Neural progenitor cell (in vitro differentiated cells): ENCODE measurements at regions not wholly inside any gene's neighbourhood (a gene's known extent, or its start where the extent isn't known, plus 50 kb on each side); places are given as distances from the start of the nearest gene placed in this dataset.

Experiments
- DNase-seq: peaks from one replicate; pipeline ENCODE4 v3.0.0-alpha.2; 2016; ENCODE audit warnings: low spot score
- H2AFZ ChIP-seq: fragments of 200-600 bp; sonication (generic); replicated peaks from 2 replicates; pipeline ENCODE4 v1.6.1; 2016; ENCODE audit warnings: antibody characterized with exemption
- H3F3A ChIP-seq: fragments of 200-600 bp; sonication (generic); 2 replicates; pipeline ENCODE4 v1.6.1; 2016; ENCODE audit warnings: antibody characterized with exemption, low read depth
- H3K27ac ChIP-seq: fragments of 200-600 bp; sonication (generic); 2 replicates; pipeline ENCODE4 v1.5.1; 2016; ENCODE audit warnings: mild to moderate bottlenecking
- H3K27me3 ChIP-seq: fragments of 200-600 bp; sonication (generic); 2 replicates; pipeline ENCODE4 v1.6.1; 2016; ENCODE audit warnings: mild to moderate bottlenecking, moderate library complexity
- H3K36me3 ChIP-seq: fragments of 200-600 bp; sonication (generic); 2 replicates; pipeline ENCODE4 v1.5.1; 2016
- H3K4me1 ChIP-seq: fragments of 200-600 bp; sonication (generic); 2 replicates; pipeline ENCODE4 v1.6.1; 2016; ENCODE audit warnings: mixed run types
- H3K4me2 ChIP-seq: fragments of 200-600 bp; sonication (generic); 2 replicates; pipeline ENCODE4 v1.6.1; 2016
- H3K4me3 ChIP-seq: fragments of 200-600 bp; sonication (generic); 2 replicates; pipeline ENCODE4 v1.5.1; 2016
- H3K79me2 ChIP-seq: fragments of 200-600 bp; sonication (generic); 2 replicates; pipeline ENCODE4 v1.6.1; 2016; ENCODE audit warnings: low read depth
- H3K9ac ChIP-seq: fragments of 200-600 bp; sonication (generic); 2 replicates; pipeline ENCODE4 v1.6.1; 2016
- H3K9me3 ChIP-seq: fragments of 200-600 bp; sonication (generic); 2 replicates; pipeline ENCODE4 v1.5.1; 2016; ENCODE audit warnings: low read depth
- H4K20me1 ChIP-seq: fragments of 200-600 bp; sonication (generic); 2 replicates; pipeline ENCODE4 v1.6.1; 2016; ENCODE audit warnings: low read depth
- H3K27ac Mint-ChIP-seq: 3 replicates; pipeline ENCODE4 v1.8.0; 2021; ENCODE audit warnings: mixed read lengths
- H3K27me3 Mint-ChIP-seq: 2 replicates; pipeline ENCODE4 v1.8.0; 2022; ENCODE audit warnings: low read depth, mild to moderate bottlenecking, inconsistent platforms, moderate library complexity, mixed read lengths; ENCODE audit not compliant: insufficient read depth
- H3K36me3 Mint-ChIP-seq: 3 replicates; pipeline ENCODE4 v1.8.0; 2021; ENCODE audit warnings: mixed read lengths
- H3K4me1 Mint-ChIP-seq: 3 replicates; pipeline ENCODE4 v1.8.0; 2021; ENCODE audit warnings: mixed read lengths
- H3K4me3 Mint-ChIP-seq: 3 replicates; pipeline ENCODE4 v1.8.0; 2021; ENCODE audit warnings: mild to moderate bottlenecking, moderate library complexity, mixed read lengths
- H3K9me3 Mint-ChIP-seq: 3 replicates; pipeline ENCODE4 v1.8.0; 2020; ENCODE audit warnings: mixed read lengths
- CTCF ChIP-seq: fragments of 200-600 bp; sonication (generic); IDR thresholded peaks from 2 replicates; pipeline ENCODE4 v1.5.1; 2017; ENCODE audit warnings: antibody characterized with exemption, mild to moderate bottlenecking
- EZH2 ChIP-seq: fragments of 200-600 bp; sonication (generic); IDR thresholded peaks from 2 replicates; pipeline ENCODE4 v1.6.1; 2017; ENCODE audit warnings: antibody characterized with exemption, mild to moderate bottlenecking, moderate library complexity
- EZH2phosphoT487 ChIP-seq: fragments of 200-600 bp; sonication (generic); IDR thresholded peaks from 2 replicates; pipeline ENCODE4 v1.6.1; 2017; ENCODE audit warnings: antibody characterized with exemption

DNA sequence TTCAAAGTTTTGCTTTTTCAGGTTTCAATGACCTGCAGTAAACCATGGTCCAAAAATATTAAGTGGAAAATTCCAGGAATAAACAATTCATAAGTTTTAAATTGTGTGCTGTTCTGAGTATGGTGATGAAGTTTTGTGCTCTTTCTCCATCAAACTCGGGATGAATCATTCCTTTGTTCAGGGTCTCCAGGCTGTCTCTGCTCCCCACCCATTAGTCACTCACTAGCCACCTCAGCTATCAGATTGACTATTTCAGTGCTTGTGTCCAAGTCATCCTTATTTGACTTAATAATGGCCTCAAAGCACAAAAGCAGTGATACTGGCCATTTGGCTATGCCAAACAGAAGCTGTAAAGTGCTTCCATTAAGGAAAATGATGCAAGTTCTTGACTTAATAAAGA, 1140.4 kb downstream of the EFNB2 start:
- Histone ChIP-seq H3K79me2 (no peaks in the 10 kb centered on the region), H3K9me3 (no peaks in the 10 kb centered on the region), H3K27ac (no peak overlapping the region), H3K9ac (no peak overlapping the region), H3K36me3 (no peaks in the 10 kb centered on the region), H3K4me2 (no peak overlapping the region), H3K27me3 (no peaks in the 10 kb centered on the region), H3K4me1 (no peaks in the 10 kb centered on the region), H3F3A (no peaks in the 10 kb centered on the region), H2AFZ (no peak overlapping the region), H4K20me1 (no peaks in the 10 kb centered on the region), H3K4me3 (no peak overlapping the region)
- Mint-ChIP-seq H3K4me3 (no peak overlapping the region), H3K9me3 (peaks cover 8% of the 10 kb centered on the region), H3K4me1 (no peaks in the 10 kb centered on the region), H3K36me3 (peaks cover 2% of the 10 kb centered on the region), H3K27me3 (peaks cover 3% of the 10 kb centered on the region), H3K27ac (no peak overlapping the region)
- TF ChIP-seq CTCF = no peak
- TF ChIP-seq EZH2phosphoT487 = no peak
- TF ChIP-seq EZH2 = no peak
- DNase-seq = no peak

DNA sequence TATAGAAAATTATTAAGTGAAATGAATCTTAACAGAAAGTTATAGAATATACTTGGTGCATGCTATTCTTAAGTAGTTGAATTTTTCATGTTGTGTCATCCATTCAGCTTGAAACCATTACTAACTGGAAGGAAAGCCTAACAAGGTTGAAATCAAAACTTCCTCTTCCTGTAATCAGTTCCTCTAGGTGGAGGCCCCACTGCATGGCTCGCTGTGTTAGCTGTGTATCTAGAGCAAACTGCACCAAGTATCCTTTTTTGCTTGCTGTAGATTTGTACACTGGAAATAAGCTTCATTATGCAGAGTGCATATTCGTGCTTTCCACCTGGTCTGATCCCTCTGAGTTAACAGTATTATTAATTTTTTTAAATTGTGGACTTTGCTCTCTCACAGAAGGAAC, 1146.1 kb downstream of the EFNB2 start:
- Mint-ChIP-seq H3K4me1 (no peaks in the 10 kb centered on the region), H3K36me3 (no peaks in the 10 kb centered on the region), H3K27ac (no peak overlapping the region), H3K4me3 (no peak overlapping the region), H3K9me3 (peaks cover 2% of the 10 kb centered on the region), H3K27me3 (no peaks in the 10 kb centered on the region)
- no peaks in the 10 kb centered on the region for H3K27me3 ChIP-seq
- no peaks in the 10 kb centered on the region for H3K79me2 ChIP-seq
- H3K9ac ChIP-seq = no peak overlapping the region
- DNase-seq = no peak
- H3K4me1 ChIP-seq = no peaks in the 10 kb centered on the region
- TF ChIP-seq EZH2phosphoT487 (no peak), EZH2 (no peak), CTCF (no peak)
- H3K4me3 ChIP-seq = no peak overlapping the region
- no peak overlapping the region for H3K27ac ChIP-seq
- H3F3A ChIP-seq = no peaks in the 10 kb centered on the region
- no peak overlapping the region for H3K4me2 ChIP-seq
- H3K36me3 ChIP-seq = no peaks in the 10 kb centered on the region
- no peaks in the 10 kb centered on the region for H3K9me3 ChIP-seq
- no peak overlapping the region for H2AFZ ChIP-seq
- H4K20me1 ChIP-seq = no peaks in the 10 kb centered on the region

- Histone ChIP-seq H3K27me3 (no peaks in the 10 kb centered on the region), H3K4me2 (no peak overlapping the region), H3K9me3 (no peaks in the 10 kb centered on the region), H3K4me1 (no peaks in the 10 kb centered on the region), H3F3A (no peaks in the 10 kb centered on the region), H3K4me3 (no peak overlapping the region), H4K20me1 (no peaks in the 10 kb centered on the region), H3K9ac (no peak overlapping the region), H3K36me3 (no peaks in the 10 kb centered on the region), H2AFZ (no peak overlapping the region), H3K79me2 (no peaks in the 10 kb centered on the region), H3K27ac (no peak overlapping the region)
- no peak overlapping the region for H3K4me3 Mint-ChIP-seq
- H3K4me1 Mint-ChIP-seq = peaks cover 4% of the 10 kb centered on the region
- H3K36me3 Mint-ChIP-seq = peaks cover 3% of the 10 kb centered on the region
- H3K9me3 Mint-ChIP-seq = peaks cover 17% of the 10 kb centered on the region
- H3K27ac Mint-ChIP-seq = no peak overlapping the region
- H3K27me3 Mint-ChIP-seq = peaks cover 2% of the 10 kb centered on the region
- DNase-seq = no peak
- TF ChIP-seq EZH2phosphoT487 = no peak
- no peak for TF ChIP-seq EZH2
Measured at GRCh38 chr13:105377452-105377851, 1158.0 kb downstream of the EFNB2 start.

DNA sequence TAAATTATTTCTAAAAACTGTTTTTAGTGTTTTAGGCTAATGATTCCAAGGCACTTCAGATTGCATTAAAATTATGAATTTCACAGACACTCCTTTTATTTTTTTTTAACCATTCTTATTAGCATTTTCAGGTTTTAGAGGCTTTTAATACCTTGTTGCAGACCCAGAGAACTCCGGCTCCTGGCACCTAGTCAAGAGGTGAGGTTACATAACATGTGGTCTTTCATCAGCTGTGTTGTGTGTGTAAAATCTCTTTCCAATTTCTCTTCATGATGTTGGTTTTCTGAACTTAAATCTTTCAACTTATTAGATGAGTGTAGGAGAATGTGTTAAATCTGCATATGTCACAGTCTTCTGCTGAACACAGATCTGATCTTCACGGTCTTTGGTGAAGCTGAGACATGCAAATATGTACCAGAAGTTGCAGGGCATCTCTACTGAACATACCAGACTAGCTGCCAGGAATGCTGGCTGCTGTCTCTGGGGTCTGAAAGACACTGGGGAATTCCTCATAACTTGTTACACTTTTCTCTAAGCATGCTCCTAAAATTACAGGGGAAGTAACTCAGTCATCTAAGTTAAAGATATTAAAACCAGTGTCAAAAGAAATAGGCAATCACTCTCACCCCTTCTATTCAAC, 1165.3 kb downstream of the EFNB2 start:
- Histone ChIP-seq H3K4me3 (no peak overlapping the region), H3K36me3 (no peaks in the 10 kb centered on the region), H3K9me3 (no peaks in the 10 kb centered on the region), H2AFZ (no peak overlapping the region), H3F3A (no peaks in the 10 kb centered on the region), H4K20me1 (no peaks in the 10 kb centered on the region), H3K79me2 (no peaks in the 10 kb centered on the region), H3K27me3 (no peaks in the 10 kb centered on the region), H3K27ac (no peak overlapping the region), H3K4me2 (no peak overlapping the region), H3K4me1 (no peaks in the 10 kb centered on the region), H3K9ac (no peak overlapping the region)
- peaks cover 8% of the 10 kb centered on the region for H3K27me3 Mint-ChIP-seq
- H3K4me3 Mint-ChIP-seq = no peak overlapping the region
- peak overlapping the region; percentile 81 for H3K27ac Mint-ChIP-seq
- H3K36me3 Mint-ChIP-seq = peaks cover 10% of the 10 kb centered on the region
- H3K4me1 Mint-ChIP-seq = peaks cover 7% of the 10 kb centered on the region
- H3K9me3 Mint-ChIP-seq = peaks cover 22% of the 10 kb centered on the region
- TF ChIP-seq EZH2 (no peak), CTCF (no peak), EZH2phosphoT487 (no peak)
- DNase-seq = no peak
